H1 (cell line): ENCODE measurements at regions not wholly inside any gene's neighbourhood (a gene's known extent, or its start where the extent isn't known, plus 50 kb on each side); places are given as distances from the start of the nearest gene placed in this dataset.

Source experiments
- CTCF ChIA-PET: fragments of 300-600 bp; sonication (Branson Sonifier 250); formaldehyde crosslinking; loops from one replicate; lab custom pipeline; 2021; ENCODE audit not compliant: partially characterized antibody; lab: Charles Lee
- POLR2A ChIA-PET: fragments of 300-600 bp; sonication (Branson Sonifier 250); formaldehyde crosslinking; loops from one replicate; lab custom pipeline; 2021; ENCODE audit warnings: inconsistent platforms; ENCODE audit not compliant: partially characterized antibody; lab: Charles Lee
- DNase-seq, 2 experiments: peaks; one replicate each; pipeline versions ENCODE4 v3.0.0 to v3.0.0-alpha.2; 2010 to 2022; ENCODE audit warnings: low spot score in 2 of 2, low read depth in 1 of 2, mixed read lengths in 1 of 2
- FAIRE-seq: peaks from 2 replicates; lab custom pipeline; 2011; peaks lifted over from hg19 to GRCh38; lab: Jason Lieb, UNC
- H2AFZ ChIP-seq: 2 replicates; pipeline ENCODE4 v1.8.1; 2012; ENCODE audit warnings: low read length, inconsistent platforms
- H2AK5ac ChIP-seq: 2 replicates; pipeline ENCODE4 v1.6.1; 2013; ENCODE audit warnings: low read depth, low read length
- H2BK120ac ChIP-seq: replicated peaks from 2 replicates; pipeline ENCODE3; 2013; ENCODE audit warnings: low read depth, low read length, inconsistent platforms
- H2BK12ac ChIP-seq: 2 replicates; pipeline ENCODE4 v1.6.1; 2013; ENCODE audit warnings: low read depth, low read length
- H2BK15ac ChIP-seq: 2 replicates; pipeline ENCODE4 v1.6.1; 2013; ENCODE audit warnings: low read length
- H2BK20ac ChIP-seq: 2 replicates; pipeline ENCODE4 v1.6.1; 2013; ENCODE audit warnings: low read length
- H2BK5ac ChIP-seq: 2 replicates; pipeline ENCODE4 v1.6.1; 2013; ENCODE audit warnings: low read depth, low read length
- H3K14ac ChIP-seq: 2 replicates; pipeline ENCODE4 v1.6.1; 2013; ENCODE audit warnings: inconsistent platforms; ENCODE audit not compliant: insufficient read length
- H3K18ac ChIP-seq: 2 replicates; pipeline ENCODE4 v1.6.1; 2013; ENCODE audit warnings: low read length; ENCODE audit errors: extremely low read depth
- H3K23ac ChIP-seq: 2 replicates; pipeline ENCODE4 v1.6.1; 2013; ENCODE audit warnings: inconsistent platforms; ENCODE audit not compliant: insufficient read length
- H3K23me2 ChIP-seq: 2 replicates; pipeline ENCODE4 v1.6.1; 2013; ENCODE audit warnings: low read depth, low read length
- H3K27ac ChIP-seq: 2 replicates; pipeline ENCODE4 v1.6.1; 2011; ENCODE audit warnings: low read depth, low read length, inconsistent platforms
- H3K27me3 ChIP-seq, 4 experiments: replicated peaks in 1 of 4; 1 replicate in 1 of 4; 2 replicates in 3 of 4; pipeline versions ENCODE4 v1.6.1 to v1.8.1; 2011 to 2013; ENCODE audit warnings: low read length in 3 of 4, mild to moderate bottlenecking in 3 of 4, inconsistent platforms in 2 of 4, mixed read lengths in 2 of 4, moderate library complexity in 1 of 4; ENCODE audit not compliant: control insufficient read depth in 3 of 4, insufficient read depth in 3 of 4; ENCODE audit errors: extremely low read depth in 1 of 4
- H3K36me3 ChIP-seq, 4 experiments: 2 replicates each; pipeline versions ENCODE4 v1.6.1 to v1.8.1; 2011 to 2013; ENCODE audit warnings: mild to moderate bottlenecking in 4 of 4, low read length in 3 of 4, moderate library complexity in 2 of 4, control low read depth in 1 of 4, inconsistent platforms in 1 of 4; ENCODE audit not compliant: insufficient read depth in 4 of 4, control insufficient read depth in 2 of 4
- H3K4ac ChIP-seq: replicated peaks from 2 replicates; pipeline ENCODE3; 2013; ENCODE audit warnings: low read length, low read depth, mixed read lengths, inconsistent platforms; ENCODE audit not compliant: insufficient read length
- H3K4me1 ChIP-seq, 4 experiments: replicated peaks in 1 of 4; 1 replicate in 1 of 4; 2 replicates in 3 of 4; pipeline versions ENCODE4 v1.6.1 to v1.8.1; 2011 to 2013; ENCODE audit warnings: low read length in 3 of 4, inconsistent platforms in 2 of 4, mixed read lengths in 1 of 4; ENCODE audit not compliant: insufficient read depth in 4 of 4, control insufficient read depth in 3 of 4
- H3K4me2 ChIP-seq, 2 experiments: 2 replicates each; pipeline versions ENCODE4 v1.6.1 to v1.8.1; 2011 to 2013; ENCODE audit warnings: low read depth in 2 of 2, low read length in 2 of 2, control low read depth in 1 of 2, inconsistent platforms in 1 of 2, mild to moderate bottlenecking in 1 of 2; ENCODE audit not compliant: insufficient read depth in 1 of 2
- H3K4me3 ChIP-seq, 4 experiments: fragments of 200-600, 300-600 bp in 1 of 4; sonication (generic), shearing (Covaris generic), sonication (Bioruptor Twin) in 1 of 4; 2 replicates each; pipeline versions ENCODE4 v1.5.1 to v1.8.1; 2011 to 2016; ENCODE audit warnings: low read length in 4 of 4, low read depth in 3 of 4, control low read depth in 2 of 4, inconsistent platforms in 2 of 4, mild to moderate bottlenecking in 2 of 4, mixed read lengths in 1 of 4, moderate library complexity in 1 of 4; ENCODE audit not compliant: insufficient read depth in 2 of 4; ENCODE audit errors: extremely low read depth in 1 of 4
- H3K56ac ChIP-seq: replicated peaks from 2 replicates; pipeline ENCODE3; 2013; ENCODE audit warnings: low read depth, mild to moderate bottlenecking, mixed read lengths, low read length, inconsistent platforms; ENCODE audit not compliant: insufficient read length
- H3K79me1 ChIP-seq: 2 replicates; pipeline ENCODE4 v1.6.1; 2013; ENCODE audit warnings: low read depth, low read length, control low read depth
- H3K79me2 ChIP-seq, 2 experiments: 2 replicates each; pipeline versions ENCODE4 v1.6.1 to v1.8.1; 2012 to 2013; ENCODE audit warnings: low read length in 2 of 2, mild to moderate bottlenecking in 2 of 2, inconsistent platforms in 1 of 2; ENCODE audit not compliant: insufficient read depth in 2 of 2, control insufficient read depth in 1 of 2
- H3K9ac ChIP-seq, 4 experiments: replicated peaks in 1 of 4; 1 replicate in 1 of 4; 2 replicates in 3 of 4; pipeline versions ENCODE4 v1.6.1 to v1.8.1; 2011 to 2013; ENCODE audit warnings: low read depth in 3 of 4, low read length in 3 of 4, control low read depth in 2 of 4, mild to moderate bottlenecking in 2 of 4, moderate library complexity in 2 of 4, inconsistent platforms in 1 of 4; ENCODE audit errors: extremely low read depth in 1 of 4
- H3K9me3 ChIP-seq, 2 experiments: 2 replicates each; pipeline versions ENCODE4 v1.6.1 to v1.8.1; 2012 to 2013; ENCODE audit warnings: mild to moderate bottlenecking in 2 of 2, moderate library complexity in 2 of 2, control low read depth in 1 of 2, inconsistent platforms in 1 of 2, low read depth in 1 of 2, low read length in 1 of 2, mixed read lengths in 1 of 2; ENCODE audit not compliant: insufficient read depth in 2 of 2
- H4K20me1 ChIP-seq, 2 experiments: replicated peaks in 1 of 2; 2 replicates each; pipeline versions ENCODE3 to v1.8.1; 2011 to 2013; ENCODE audit warnings: inconsistent platforms in 2 of 2, low read length in 2 of 2, mild to moderate bottlenecking in 1 of 2; ENCODE audit not compliant: insufficient read depth in 2 of 2, control insufficient read depth in 1 of 2
- H4K5ac ChIP-seq: 2 replicates; pipeline ENCODE4 v1.6.1; 2013; ENCODE audit warnings: low read length, low read depth, mixed read lengths, inconsistent platforms; ENCODE audit not compliant: insufficient read length
- H4K8ac ChIP-seq: 2 replicates; pipeline ENCODE4 v1.8.0; 2013; ENCODE audit warnings: mild to moderate bottlenecking, moderate library complexity, low read length, inconsistent platforms; ENCODE audit not compliant: insufficient read depth; ENCODE audit errors: extremely low read depth
- H4K91ac ChIP-seq: replicated peaks from 2 replicates; pipeline ENCODE3; 2013; ENCODE audit warnings: low read length, mixed read lengths, inconsistent platforms; ENCODE audit not compliant: insufficient read length
- CBX5 ChIP-seq: fragments of 300-800, 300-1000 bp; sonication (generic); IDR thresholded peaks from 2 replicates; pipeline ENCODE4 v1.7.1; 2016; ENCODE audit warnings: antibody characterized with exemption, low read length, low read depth
- WGBS, 2 experiments: shearing (Covaris generic) in 1 of 2; methylation state at CpG; one replicate each; pipeline versions ENCODE4 v1.1.6 to v1.1.7; 2013 to 2015; ENCODE audit warnings: low lambda C conversion rate in 2 of 2, mixed read lengths in 2 of 2, inconsistent platforms in 1 of 2, low coverage in 1 of 2, missing lambda C conversion rate in 1 of 2; ENCODE audit not compliant: insufficient replicate concordance in 2 of 2, insufficient coverage in 1 of 2, insufficient read length in 1 of 2; ENCODE audit errors: extremely low coverage in 1 of 2, missing lambda C conversion rate in 1 of 2; 5-methylcytosine and 5-hydroxymethylcytosine counted together

GRCh38 chr16:18050234-18050633 lies 286.3 kb downstream of the NPIPA8 start:
- H2BK5ac ChIP-seq = no peak overlapping the region
- H3K4me3 ChIP-seq = no peak overlapping the region
- H2BK15ac ChIP-seq = no peak overlapping the region
- H4K91ac ChIP-seq = no peak overlapping the region
- no peak overlapping the region for H3K27ac ChIP-seq
- CTCF ChIA-PET = interaction anchor here (0.9 kb wide), 1 partner anchor 120 kb away, joined by 4 read pairs; no protein-coding TSS in a partner anchor
- H3K14ac ChIP-seq = no peak overlapping the region
- no peak overlapping the region for H2AK5ac ChIP-seq
- H2BK20ac ChIP-seq = no peak overlapping the region
- TF ChIP-seq CBX5 = no peak
- TF ChIP-seq, all 59 proteins: peak for 0
- FAIRE-seq (no peak), DNase-seq (no peak)
- H3K18ac ChIP-seq = no peak overlapping the region
- H3K23me2 ChIP-seq = no peaks in the 10 kb centered on the region; the same call in 1 of the 2 replicates
- H3K56ac ChIP-seq = no peak overlapping the region
- no peaks in the 10 kb centered on the region for H3K79me2 ChIP-seq
- no peaks in the 10 kb centered on the region for H3K4me1 ChIP-seq
- H3K9me3 ChIP-seq = no peaks in the 10 kb centered on the region
- H3K79me1 ChIP-seq = no peaks in the 10 kb centered on the region
- 86% methylated on average over 7 of the region's 7 CpGs; no CpG with 5 or more reads in 1 of the 2 experiments for WGBS, 2 experiments
- H3K36me3 ChIP-seq = no peaks in the 10 kb centered on the region
- no peak overlapping the region for H2BK120ac ChIP-seq
- POLR2A ChIA-PET = no interaction called here
- H4K8ac ChIP-seq = no peak overlapping the region
- H3K9ac ChIP-seq = no peak overlapping the region
- H4K5ac ChIP-seq = no peak overlapping the region
- H4K20me1 ChIP-seq = no peaks in the 10 kb centered on the region
- no peak overlapping the region for H2BK12ac ChIP-seq
- H3K4me2 ChIP-seq = no peak overlapping the region
- no peaks in the 10 kb centered on the region for H3K27me3 ChIP-seq
- H3K23ac ChIP-seq = no peak overlapping the region
- H3K4ac ChIP-seq = no peak overlapping the region
- H2AFZ ChIP-seq = no peak overlapping the region
